ENCODE measurements at regions not wholly inside any gene's neighbourhood (a gene's known extent, or its start where the extent isn't known, plus 50 kb on each side); places are given as distances from the start of the nearest gene placed in this dataset.

GRCh38 chr13:56975647-56976046 is 165.1 kb upstream of the PRR20A start (continued):
- no peak for TF ChIP-seq CHD7 (IDR thresholded peaks at IDR 0.05; ENCODE audit: insufficient replicate concordance, low read length)
- TF ChIP-seq PHF8 (conservative IDR thresholded peaks at IDR 0.05; ENCODE audit: low read depth, low read length): no peak
- TF ChIP-seq TAF7 (optimal IDR thresholded peaks at IDR 0.05; ENCODE audit: borderline replicate concordance, low read depth, low read length): no peak
- no peak for TF ChIP-seq ZNF274 (IDR thresholded peaks at IDR 0.05; ENCODE audit: borderline replicate concordance, extremely low read depth, low read length)
- TF ChIP-seq KDM5A (IDR thresholded peaks at IDR 0.05; ENCODE audit: low read length): no peak
- no peak for TF ChIP-seq HDAC2 (IDR thresholded peaks at IDR 0.05; ENCODE audit: borderline replicate concordance in 1 of 2, low read depth in 2 of 2, low read length in 2 of 2)
- no peak for TF ChIP-seq FOSL1 (IDR thresholded peaks at IDR 0.05; ENCODE audit: insufficient read depth, low read depth, low read length)
- no peak for TF ChIP-seq RFX5 (IDR thresholded peaks at IDR 0.05; ENCODE audit: borderline replicate concordance, low read depth, low read length)
- no peak for TF ChIP-seq CHD2 (IDR thresholded peaks at IDR 0.05; ENCODE audit: low read length)
- TF ChIP-seq BACH1 (IDR thresholded peaks at IDR 0.05; ENCODE audit: low read length): no peak
- no peak for TF ChIP-seq BRCA1 (IDR thresholded peaks at IDR 0.05; ENCODE audit: low read depth, low read length)
- no peak for TF ChIP-seq GABPA (IDR thresholded peaks at IDR 0.05; ENCODE audit: borderline replicate concordance, insufficient read depth, low read length)

Data from H1 (cell line).